CD4-positive, alpha-beta T cell (primary cell): ENCODE measurements at regions not wholly inside any gene's neighbourhood (a gene's known extent, or its start where the extent isn't known, plus 50 kb on each side); places are given as distances from the start of the nearest gene placed in this dataset.

Experiments
- ATAC-seq: fragments of 200-7000 bp; cut with Tn5 transposase; one replicate; pipeline ENCODE4 v1.10.0; 2022; ENCODE audit warnings: mild to moderate bottlenecking; ENCODE audit not compliant: poor library complexity
- CTCF ChIA-PET: fragments of 350-600 bp; sonication (Branson Sonifier 250); formaldehyde crosslinking; loops from one replicate; lab custom pipeline; 2021; ENCODE audit warnings: antibody characterized with exemption, inconsistent platforms; lab: Charles Lee
- POLR2A ChIA-PET: fragments of 350-600 bp; sonication (Branson Sonifier 250); formaldehyde crosslinking; loops from one replicate; lab custom pipeline; 2021; ENCODE audit warnings: antibody characterized with exemption, inconsistent platforms; lab: Charles Lee
- DNase-seq, 14 experiments: peaks; one replicate each; pipeline ENCODE4 v3.0.0-alpha.2; 2013 to 2020; ENCODE audit warnings: mixed read lengths in 2 of 14
- H3K27ac ChIP-seq, 2 donors: one replicate each; pipeline versions ENCODE4 v1.5.1 to v1.7.0; 2013; ENCODE audit warnings: low read length in 2 of 2, low read depth in 1 of 2, mild to moderate bottlenecking in 1 of 2
- H3K27me3 ChIP-seq, 2 experiments: 1 replicate in 1 of 2; 2 replicates in 1 of 2; pipeline versions ENCODE4 v1.6.1 to v1.7.0; 2013; ENCODE audit warnings: low read length in 2 of 2, control low read depth in 1 of 2, mild to moderate bottlenecking in 1 of 2, moderate library complexity in 1 of 2; ENCODE audit not compliant: insufficient read depth in 2 of 2, control insufficient read depth in 1 of 2
- H3K36me3 ChIP-seq: one replicate; pipeline ENCODE4 v1.6.1; 2013; ENCODE audit warnings: low read length, control low read depth; ENCODE audit not compliant: insufficient read depth
- H3K4me1 ChIP-seq: one replicate; pipeline ENCODE4 v1.6.1; 2013; ENCODE audit warnings: low read length, control low read depth; ENCODE audit not compliant: insufficient read depth
- H3K4me3 ChIP-seq: one replicate; pipeline ENCODE4 v1.5.1; 2013; ENCODE audit warnings: mild to moderate bottlenecking, low read length, moderate library complexity
- H3K9me3 ChIP-seq, 2 experiments: 1 replicate in 1 of 2; 2 replicates in 1 of 2; pipeline versions ENCODE4 v1.6.1 to v1.7.0; 2013; ENCODE audit warnings: low read length in 2 of 2, mild to moderate bottlenecking in 2 of 2, control low read depth in 1 of 2, moderate library complexity in 1 of 2; ENCODE audit not compliant: control insufficient read depth in 1 of 2, insufficient read depth in 1 of 2
- H3K27ac Mint-ChIP-seq: one replicate; pipeline ENCODE4 v1.8.0; 2020; ENCODE audit warnings: mixed read lengths
- H3K27me3 Mint-ChIP-seq: one replicate; pipeline ENCODE4 v1.8.0; 2021; ENCODE audit warnings: mixed read lengths
- H3K36me3 Mint-ChIP-seq: one replicate; pipeline ENCODE4 v1.8.0; 2021; ENCODE audit warnings: low read depth, mixed read lengths
- H3K4me1 Mint-ChIP-seq: one replicate; pipeline ENCODE4 v1.8.0; 2021; ENCODE audit warnings: low read depth, mixed read lengths
- H3K4me3 Mint-ChIP-seq: one replicate; pipeline ENCODE4 v1.8.0; 2020; ENCODE audit warnings: mild to moderate bottlenecking, mixed read lengths
- H3K9me3 Mint-ChIP-seq: one replicate; pipeline ENCODE4 v1.8.0; 2020; ENCODE audit warnings: mixed read lengths
- intact Hi-C, 2 experiments: fragments of 100-400 bp; cut with DNase I in 1 of 2; cut with micrococcal nuclease in 1 of 2; formaldehyde crosslinking; loops; one replicate each; pipeline versions ENCODE4 v1.15.1 to v1.9.0; 2023 to 2025; cut with DNase I, micrococcal nuclease
- TF ChIP-seq, protein P1 (sequence below): fragments of 200-600 bp; IDR thresholded peaks from one replicate; pipeline ENCODE4 v1.8.0; 2022; ENCODE audit warnings: antibody characterized with exemption, mild to moderate bottlenecking

DNA sequence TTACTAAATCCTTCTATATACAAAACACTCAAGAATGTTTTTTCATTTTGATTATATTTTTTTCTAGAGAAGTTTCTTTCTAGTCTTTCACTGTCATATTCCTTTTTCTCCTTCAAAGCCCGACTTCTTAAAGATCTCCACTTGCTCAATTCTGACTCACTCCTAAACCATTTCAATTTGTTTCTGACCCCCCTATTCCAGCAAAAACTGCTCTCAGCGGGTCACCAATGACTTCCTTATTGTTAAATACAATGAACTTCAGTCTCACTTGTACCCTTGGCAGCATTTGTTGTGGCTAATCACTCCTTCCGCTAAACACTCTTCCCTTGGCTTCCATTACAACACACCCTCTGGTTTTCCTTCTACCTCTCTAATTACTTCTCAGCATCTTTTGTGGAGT lies 111.1 kb upstream of the RBBP8 start:
- no peaks in the 10 kb centered on the region for H3K4me1 ChIP-seq
- CTCF ChIA-PET, result no interaction called here
- H3K27ac Mint-ChIP-seq, result no peak overlapping the region
- intact Hi-C loops, result no loop called here
- no peaks in the 10 kb centered on the region for H3K9me3 Mint-ChIP-seq
- DNase-seq, result no peak
- H3K9me3 ChIP-seq, result no peaks in the 10 kb centered on the region
- H3K4me3 ChIP-seq, result no peak overlapping the region
- TF ChIP-seq, protein P1, sequence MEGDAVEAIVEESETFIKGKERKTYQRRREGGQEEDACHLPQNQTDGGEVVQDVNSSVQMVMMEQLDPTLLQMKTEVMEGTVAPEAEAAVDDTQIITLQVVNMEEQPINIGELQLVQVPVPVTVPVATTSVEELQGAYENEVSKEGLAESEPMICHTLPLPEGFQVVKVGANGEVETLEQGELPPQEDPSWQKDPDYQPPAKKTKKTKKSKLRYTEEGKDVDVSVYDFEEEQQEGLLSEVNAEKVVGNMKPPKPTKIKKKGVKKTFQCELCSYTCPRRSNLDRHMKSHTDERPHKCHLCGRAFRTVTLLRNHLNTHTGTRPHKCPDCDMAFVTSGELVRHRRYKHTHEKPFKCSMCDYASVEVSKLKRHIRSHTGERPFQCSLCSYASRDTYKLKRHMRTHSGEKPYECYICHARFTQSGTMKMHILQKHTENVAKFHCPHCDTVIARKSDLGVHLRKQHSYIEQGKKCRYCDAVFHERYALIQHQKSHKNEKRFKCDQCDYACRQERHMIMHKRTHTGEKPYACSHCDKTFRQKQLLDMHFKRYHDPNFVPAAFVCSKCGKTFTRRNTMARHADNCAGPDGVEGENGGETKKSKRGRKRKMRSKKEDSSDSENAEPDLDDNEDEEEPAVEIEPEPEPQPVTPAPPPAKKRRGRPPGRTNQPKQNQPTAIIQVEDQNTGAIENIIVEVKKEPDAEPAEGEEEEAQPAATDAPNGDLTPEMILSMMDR, result no peak
- POLR2A ChIA-PET, result no interaction called here
- no peak for ATAC-seq
- no peaks in the 10 kb centered on the region for H3K36me3 ChIP-seq
- no peak overlapping the region for H3K27ac ChIP-seq
- no peaks in the 10 kb centered on the region for H3K27me3 ChIP-seq
- H3K27me3 Mint-ChIP-seq, result peaks cover 22% of the 10 kb centered on the region
- H3K4me1 Mint-ChIP-seq, result no peaks in the 10 kb centered on the region
- H3K36me3 Mint-ChIP-seq, result no peaks in the 10 kb centered on the region
- H3K4me3 Mint-ChIP-seq, result no peak overlapping the region

DNA sequence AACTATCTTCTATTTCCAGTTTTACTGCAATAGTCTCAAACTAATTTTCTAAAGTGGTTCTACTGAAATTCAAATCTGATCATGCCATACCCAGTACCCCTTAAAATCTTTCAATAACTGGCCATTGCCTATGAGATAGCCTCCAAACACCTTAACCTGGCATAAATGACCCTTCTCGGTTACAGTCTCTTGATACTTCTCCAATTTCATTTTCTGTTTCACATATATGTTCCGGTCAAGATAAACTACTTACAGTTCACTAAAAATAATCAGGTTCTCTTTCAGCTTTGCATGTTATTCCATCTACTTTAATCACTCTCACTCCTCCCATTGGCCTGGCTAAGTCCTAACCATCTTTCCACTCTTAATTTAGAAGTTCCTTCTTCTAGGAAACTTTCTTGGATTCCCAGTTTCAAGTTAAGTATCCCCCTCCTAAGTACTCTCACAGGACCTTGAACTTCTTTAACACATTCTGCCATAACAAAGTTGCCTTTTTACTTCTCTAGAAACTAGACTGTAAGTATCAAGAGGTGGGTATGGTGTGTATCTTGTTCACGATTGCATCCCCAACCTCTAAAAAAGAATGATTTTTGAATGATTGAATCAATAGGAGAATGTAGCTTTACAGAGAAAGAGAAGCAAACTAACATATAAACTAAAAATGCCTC lies 110.2 kb upstream of the RBBP8 start:
- Histone ChIP-seq H3K4me3 (no peak overlapping the region), H3K27me3 (peaks cover 0 to 9% of the 10 kb centered on the region in 2 experiments), H3K27ac (no peak overlapping the region), H3K36me3 (no peaks in the 10 kb centered on the region), H3K9me3 (no peaks in the 10 kb centered on the region), H3K4me1 (no peaks in the 10 kb centered on the region)
- Mint-ChIP-seq H3K4me1 (no peaks in the 10 kb centered on the region), H3K9me3 (no peaks in the 10 kb centered on the region), H3K36me3 (no peaks in the 10 kb centered on the region), H3K27ac (no peak overlapping the region), H3K4me3 (no peak overlapping the region), H3K27me3 (peaks cover 23% of the 10 kb centered on the region)
- POLR2A ChIA-PET, result no interaction called here
- ATAC-seq, result no peak
- CTCF ChIA-PET, result no interaction called here
- TF ChIP-seq, protein P1, result no peak
- intact Hi-C loops, result no loop called here
- no peak for DNase-seq

DNA sequence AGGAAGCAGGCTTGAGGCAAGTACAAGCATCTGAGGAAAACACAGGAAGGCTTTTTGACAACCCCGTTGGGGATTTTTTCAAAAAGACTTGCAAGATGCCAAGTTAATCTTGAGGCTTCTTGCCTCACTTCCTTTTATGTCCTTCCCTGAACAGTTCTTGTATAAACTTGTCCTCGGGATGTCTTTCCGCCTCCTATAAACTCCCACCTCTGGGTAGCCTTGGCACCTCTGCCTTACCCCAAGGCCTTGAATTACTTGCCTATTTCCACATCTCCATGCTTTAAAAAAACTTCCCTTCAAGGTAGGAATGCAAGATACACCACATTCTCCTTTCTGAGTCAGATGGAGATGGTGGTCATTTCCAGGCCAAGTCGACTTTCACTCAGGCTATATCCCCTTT lies 106.4 kb upstream of the RBBP8 start:
- DNase-seq (no peak), ATAC-seq (no peak)
- H3K4me1 ChIP-seq, result no peaks in the 10 kb centered on the region
- TF ChIP-seq, protein P1, result no peak
- intact Hi-C loops, result no loop called here
- H3K27ac ChIP-seq, result no peak overlapping the region
- Mint-ChIP-seq H3K36me3 (no peaks in the 10 kb centered on the region), H3K27me3 (peaks cover 29% of the 10 kb centered on the region), H3K4me3 (no peak overlapping the region), H3K27ac (no peak overlapping the region), H3K4me1 (no peaks in the 10 kb centered on the region), H3K9me3 (no peaks in the 10 kb centered on the region)
- no peaks in the 10 kb centered on the region for H3K9me3 ChIP-seq
- no peak overlapping the region for H3K4me3 ChIP-seq
- peaks cover 0 to 11% of the 10 kb centered on the region in 2 experiments for H3K27me3 ChIP-seq
- POLR2A ChIA-PET, result no interaction called here
- CTCF ChIA-PET, result no interaction called here
- no peaks in the 10 kb centered on the region for H3K36me3 ChIP-seq
